Stimulated activated CD8-positive, alpha-beta memory T cell treated with anti-CD3 and anti-CD28 coated beads, Interleukin-15, amount 100 ng/mL, for 48 hours (primary cell): ENCODE measurements at regions not wholly inside any gene's neighbourhood (a gene's known extent, or its start where the extent isn't known, plus 50 kb on each side); places are given as distances from the start of the nearest gene placed in this dataset.
"Not testable (repeated sequence)": the region's sequence is repeated elsewhere in the genome, so short reads cannot be mapped to it uniquely, and the experiment has no call there.

Experiments used
- DNase-seq, 2 donors: peaks; one replicate each; pipeline ENCODE4 v3.0.0-alpha.2; 2020; ENCODE audit warnings: low read depth in 2 of 2

- no peak for DNase-seq
Observed at GRCh38 chr2:17255071-17255470, 263.2 kb downstream of the RAD51AP2 start.

- no peak for DNase-seq
Observed at GRCh38 chr2:17254421-17254820, 263.8 kb downstream of the RAD51AP2 start.

GRCh38 chr2:17252258-17252657 lies 266.0 kb downstream of the RAD51AP2 start:
- no peak for DNase-seq

- no peak for DNase-seq
Observed at GRCh38 chr2:17251171-17251570, 267.1 kb downstream of the RAD51AP2 start.

- no peak for DNase-seq
Observed at GRCh38 chr2:17249249-17249648, 269.0 kb downstream of the RAD51AP2 start.

- DNase-seq, result no peak
Observed at GRCh38 chr2:17245906-17246305, 272.3 kb downstream of the RAD51AP2 start.

- no peak for DNase-seq
Observed at GRCh38 chr2:17242813-17243485, 275.3 kb downstream of the RAD51AP2 start.

- DNase-seq, result no peak
Observed at GRCh38 chr2:17239550-17239949, 278.7 kb downstream of the RAD51AP2 start.

- no peak for DNase-seq
Observed at GRCh38 chr2:17235167-17235566, 283.1 kb downstream of the RAD51AP2 start.

GRCh38 chr2:17232776-17233556 lies 285.3 kb downstream of the RAD51AP2 start:
- DNase-seq, result no peak

- DNase-seq, result no peak
Observed at GRCh38 chr2:17231394-17231965, 286.8 kb downstream of the RAD51AP2 start.

- DNase-seq, result no peak
Observed at GRCh38 chr2:17229414-17229813, 288.8 kb downstream of the RAD51AP2 start.

- DNase-seq, result no peak
Observed at GRCh38 chr2:17228461-17228860, 289.8 kb downstream of the RAD51AP2 start.

- DNase-seq, result no peak
Observed at GRCh38 chr2:17227856-17228255, 290.4 kb downstream of the RAD51AP2 start.

- no peak for DNase-seq
Observed at GRCh38 chr2:17226941-17227490, 291.2 kb downstream of the RAD51AP2 start.

GRCh38 chr2:17223211-17223610 lies 295.0 kb downstream of the RAD51AP2 start:
- no peak for DNase-seq

GRCh38 chr2:17208511-17208910 lies 309.7 kb downstream of the RAD51AP2 start:
- DNase-seq, result no peak

- no peak for DNase-seq
Observed at GRCh38 chr2:17206771-17207170, 311.5 kb downstream of the RAD51AP2 start.

GRCh38 chr2:17204214-17204613 lies 314.0 kb downstream of the RAD51AP2 start:
- DNase-seq, result not testable (repeated sequence)

GRCh38 chr2:17202628-17203027 lies 315.6 kb downstream of the RAD51AP2 start:
- DNase-seq, result not testable (repeated sequence)

- no peak for DNase-seq
Observed at GRCh38 chr2:17199741-17200140, 318.5 kb downstream of the RAD51AP2 start.

- DNase-seq, result no peak
Observed at GRCh38 chr2:17196380-17196779, 321.9 kb downstream of the RAD51AP2 start.

- DNase-seq, result no peak
Observed at GRCh38 chr2:17195016-17195415, 323.2 kb downstream of the RAD51AP2 start.
